ENCODE measurements at regions not wholly inside any gene's neighbourhood (a gene's known extent, or its start where the extent isn't known, plus 50 kb on each side); places are given as distances from the start of the nearest gene placed in this dataset.
"Not testable (repeated sequence)": the region's sequence is repeated elsewhere in the genome, so short reads cannot be mapped to it uniquely, and the experiment has no call there.

GRCh38 chr2:77721593-77721992 lies 199.4 kb upstream of the LRRTM4 start:
- no peak for DNase-seq (ENCODE audit: low spot score)

DNA sequence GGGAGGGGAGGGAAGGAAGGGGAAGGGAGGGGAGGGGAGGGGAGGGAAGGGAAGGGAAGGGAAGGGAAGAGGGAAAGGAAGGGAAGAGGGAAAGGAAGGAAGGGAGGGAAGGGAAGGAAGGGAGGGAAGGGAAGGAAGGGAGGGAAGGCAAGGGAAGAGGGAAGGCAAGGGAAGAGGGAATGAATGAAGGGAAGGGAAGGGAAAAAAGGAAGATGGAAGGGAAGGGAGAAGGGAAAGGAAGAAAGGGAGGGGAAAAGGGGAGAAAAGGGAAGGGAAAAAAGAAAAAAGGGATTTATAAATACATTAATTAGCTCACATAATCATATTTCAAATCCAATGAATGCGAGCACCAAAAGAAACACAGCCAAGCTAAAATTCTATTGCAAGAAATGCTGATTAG lies 202.9 kb upstream of the LRRTM4 start:
- DNase-seq (ENCODE audit: low spot score) = no peak

GRCh38 chr2:77734662-77735340 lies 212.6 kb upstream of the LRRTM4 start:
- DNase-seq (ENCODE audit: low spot score) = not testable (repeated sequence)

GRCh38 chr2:77737236-77737635 lies 215.1 kb upstream of the LRRTM4 start:
- no peak for DNase-seq (ENCODE audit: low spot score)

DNA sequence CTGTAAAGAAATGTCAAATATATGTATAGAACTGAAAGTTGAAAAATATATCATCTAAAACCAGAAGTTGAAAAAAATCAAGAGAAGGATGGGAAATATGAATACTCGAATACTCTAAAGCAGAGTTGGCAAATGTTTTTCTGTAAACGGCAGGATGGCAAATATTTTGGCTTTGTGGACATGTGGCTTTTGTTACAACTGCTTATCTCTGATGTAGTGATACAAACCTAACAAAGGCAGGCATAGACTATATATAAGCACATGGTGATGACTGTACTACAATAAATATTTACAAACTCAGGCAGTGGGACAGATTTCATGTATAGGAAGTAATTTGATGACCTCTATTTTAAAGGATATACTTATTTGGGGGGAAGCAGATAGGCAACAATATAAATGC lies 224.6 kb upstream of the LRRTM4 start:
- DNase-seq (ENCODE audit: low spot score) = no peak

DNA sequence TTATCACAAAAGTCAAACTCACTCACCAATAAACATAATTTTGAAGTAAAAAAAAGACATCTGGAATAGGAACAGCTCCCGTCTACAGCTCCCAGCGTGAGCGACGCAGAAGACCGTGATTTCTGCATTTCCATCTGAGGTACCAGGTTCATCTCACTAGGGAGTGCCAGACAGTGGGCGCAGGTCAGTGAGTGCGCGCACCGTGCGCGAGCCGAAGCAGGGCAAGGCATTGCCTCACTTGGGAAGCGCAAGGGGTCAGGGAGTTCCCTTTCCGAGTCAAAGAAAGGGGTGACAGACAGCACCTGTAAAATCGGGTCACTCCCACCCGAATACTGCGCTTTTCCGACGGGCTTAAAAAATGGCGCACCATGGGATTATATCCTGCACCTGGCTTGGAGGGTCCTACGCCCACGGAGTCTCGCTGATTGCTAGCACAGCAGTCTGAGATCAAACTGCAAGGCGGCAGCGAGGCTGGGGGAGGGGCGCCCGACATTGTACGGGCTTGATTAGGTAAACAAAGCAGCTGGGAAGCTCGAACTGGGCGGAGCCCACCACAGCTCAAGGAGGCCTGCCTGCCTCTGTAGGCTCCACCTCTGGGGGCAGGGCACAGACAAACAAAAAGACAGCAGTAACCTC lies 231.7 kb upstream of the LRRTM4 start:
- not testable (repeated sequence) for DNase-seq (ENCODE audit: low spot score)

DNA sequence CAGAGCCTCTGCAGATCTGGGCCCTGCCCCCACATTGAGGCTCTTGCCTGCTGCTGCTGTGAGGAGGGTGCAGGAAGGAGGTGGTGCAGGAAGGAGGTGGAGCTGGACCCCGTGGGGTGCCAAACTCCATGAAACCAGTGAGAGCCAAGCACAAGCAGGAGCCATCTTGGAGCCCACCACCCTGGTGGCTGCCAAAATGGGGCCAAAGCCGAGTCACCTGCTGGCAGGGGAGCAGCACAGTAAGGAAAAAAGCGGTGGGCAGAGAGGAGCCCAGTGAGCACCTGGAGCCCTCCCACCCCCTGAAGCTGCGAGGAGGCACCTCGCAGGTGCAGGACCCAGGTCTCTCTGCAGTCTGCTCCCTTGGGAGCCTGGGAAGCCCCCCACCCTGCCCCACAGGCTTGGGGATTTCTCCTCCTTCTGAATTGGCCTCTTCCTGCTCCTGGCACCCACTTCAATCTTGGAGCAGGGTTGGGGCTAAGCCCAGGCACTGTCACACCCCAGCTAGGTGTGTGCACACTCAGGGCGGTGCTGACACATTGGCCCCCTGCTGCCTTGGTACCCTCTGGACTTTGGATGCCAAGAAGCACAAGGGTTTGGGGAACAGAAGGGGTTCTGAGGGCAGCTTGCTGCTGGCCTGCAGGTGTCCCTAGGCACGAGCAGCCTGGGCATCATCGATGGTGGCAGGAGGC lies 245.4 kb upstream of the LRRTM4 start:
- DNase-seq (ENCODE audit: low spot score) = no peak

DNA sequence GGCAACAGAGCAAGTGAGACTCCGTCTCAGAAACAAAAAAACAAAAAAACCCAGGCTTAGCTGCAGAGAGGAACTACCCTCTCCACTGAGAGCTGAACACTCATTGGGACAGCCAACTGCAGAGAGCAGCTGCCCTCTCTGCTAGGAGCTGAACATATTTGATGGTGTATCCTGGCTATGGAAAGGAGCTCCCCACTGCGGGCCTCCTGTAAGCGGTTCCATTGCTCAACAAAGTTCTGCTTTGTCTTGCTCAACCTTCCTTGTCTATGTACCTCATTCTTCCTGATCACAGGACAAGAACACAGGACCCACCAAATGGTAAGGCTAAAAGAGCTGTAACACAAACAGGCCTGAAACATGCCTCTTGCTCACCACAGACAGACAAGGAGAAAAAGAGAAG lies 246.3 kb upstream of the LRRTM4 start:
- no peak for DNase-seq (ENCODE audit: low spot score)

DNA sequence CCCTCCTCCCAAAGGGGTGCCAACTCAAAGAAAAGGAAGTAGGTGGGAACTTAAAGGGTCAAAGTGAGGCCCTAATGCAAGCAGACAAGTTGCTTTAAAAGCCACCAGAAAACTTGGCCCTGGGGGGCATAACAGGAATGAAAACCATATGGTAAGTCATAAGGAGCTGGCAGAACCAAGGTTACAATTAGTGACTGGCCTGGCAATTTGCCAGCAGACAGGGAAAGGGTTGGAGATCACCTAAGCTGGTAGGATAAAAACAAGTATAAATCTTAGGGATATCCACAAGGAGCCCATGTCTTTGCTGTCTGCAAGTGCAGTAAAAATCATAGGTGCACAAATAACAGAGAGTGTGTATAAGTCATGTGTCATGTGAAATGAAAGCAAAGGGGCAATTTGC lies 256.7 kb upstream of the LRRTM4 start:
- DNase-seq (ENCODE audit: low spot score) = no peak

- DNase-seq (ENCODE audit: low spot score) = not testable (repeated sequence)
These were observed 271.3 kb upstream of the LRRTM4 start for GRCh38 chr2:77793500-77793899.

GRCh38 chr2:77796397-77796796 lies 274.2 kb upstream of the LRRTM4 start:
- DNase-seq (ENCODE audit: low spot score) = no peak

- DNase-seq (ENCODE audit: low spot score) = no peak
These were observed 274.9 kb upstream of the LRRTM4 start for GRCh38 chr2:77797088-77797487.

- peak; percentile 66 for DNase-seq (ENCODE audit: low spot score)
These were observed 278.2 kb upstream of the LRRTM4 start for GRCh38 chr2:77800410-77800809.

DNA sequence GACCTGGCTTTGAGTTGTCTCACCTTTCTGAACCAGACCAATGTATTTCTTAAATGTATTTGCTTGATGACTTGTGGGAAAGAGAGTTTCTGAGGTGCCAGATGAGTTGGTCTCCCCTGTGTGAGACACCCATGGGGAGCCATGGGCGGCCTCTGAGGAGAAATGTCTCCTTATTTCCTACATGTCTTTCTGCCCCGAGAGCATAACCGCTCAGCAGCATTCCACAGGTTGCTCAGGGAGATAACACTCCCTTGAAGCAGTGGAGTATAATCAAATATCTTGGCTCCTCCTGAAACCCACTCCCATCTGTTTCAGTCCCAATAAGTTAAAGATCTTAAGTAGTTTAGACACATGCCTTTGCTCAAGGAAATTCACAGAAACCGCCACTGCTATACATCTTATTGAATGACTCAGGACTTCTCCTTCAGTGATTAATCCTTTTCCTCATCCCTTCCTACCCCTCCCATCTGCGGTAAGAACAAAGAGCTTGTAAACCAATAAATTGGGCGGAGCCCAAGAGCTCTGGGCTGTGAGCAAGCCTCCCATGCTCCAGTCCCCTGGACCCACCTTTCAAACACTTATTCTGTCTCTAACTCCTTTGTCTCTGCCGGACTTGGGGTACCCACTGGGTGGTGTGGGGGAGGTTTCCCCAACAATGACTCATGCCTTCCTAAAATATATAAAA lies 285.5 kb upstream of the LRRTM4 start:
- peak; percentile 13 for DNase-seq (ENCODE audit: low spot score)

DNA sequence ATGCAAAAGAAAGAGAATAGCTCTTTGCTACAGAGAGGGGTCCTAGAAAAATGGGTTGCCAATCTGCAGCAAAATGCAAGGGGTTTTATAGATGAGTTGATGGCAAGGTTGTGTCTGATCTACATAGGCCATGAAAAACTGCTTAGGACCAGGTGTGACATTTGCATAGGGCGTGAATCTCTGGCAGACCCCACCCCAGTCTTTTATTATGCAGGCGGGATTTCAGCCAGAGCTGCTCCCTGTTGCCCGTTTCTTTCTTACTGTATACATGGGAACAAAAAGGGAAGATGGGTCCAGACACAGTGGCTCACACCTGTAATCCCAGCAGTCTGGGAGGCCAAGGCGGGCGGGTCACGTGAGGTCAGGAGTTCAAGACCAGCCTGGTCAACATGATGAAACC lies 286.4 kb upstream of the LRRTM4 start:
- DNase-seq (ENCODE audit: low spot score) = no peak

DNA sequence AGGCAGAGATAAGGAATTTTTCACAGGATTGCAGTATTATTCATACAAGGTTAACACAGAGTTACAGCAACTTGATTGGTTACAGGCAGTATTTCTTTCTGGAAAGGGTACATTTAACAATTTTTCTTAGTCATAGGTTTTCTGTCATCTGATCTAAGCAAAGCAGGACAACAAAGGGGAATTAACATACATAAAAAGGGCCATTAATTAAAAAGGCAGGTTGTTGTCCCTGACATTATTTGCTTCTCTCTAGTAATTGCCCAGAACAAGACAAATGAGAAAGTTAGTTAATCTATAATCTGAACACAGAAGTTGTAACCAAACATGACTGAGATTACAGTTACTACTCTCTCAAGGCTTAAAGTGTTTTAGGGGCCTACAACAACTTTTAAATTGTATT lies 291.4 kb upstream of the LRRTM4 start:
- no peak for DNase-seq (ENCODE audit: low spot score)

- no peak for DNase-seq (ENCODE audit: low spot score)
These were observed 294.4 kb upstream of the LRRTM4 start for GRCh38 chr2:77816618-77817017.

- no peak for DNase-seq (ENCODE audit: low spot score)
These were observed 296.0 kb upstream of the LRRTM4 start for GRCh38 chr2:77818186-77818585.

DNA sequence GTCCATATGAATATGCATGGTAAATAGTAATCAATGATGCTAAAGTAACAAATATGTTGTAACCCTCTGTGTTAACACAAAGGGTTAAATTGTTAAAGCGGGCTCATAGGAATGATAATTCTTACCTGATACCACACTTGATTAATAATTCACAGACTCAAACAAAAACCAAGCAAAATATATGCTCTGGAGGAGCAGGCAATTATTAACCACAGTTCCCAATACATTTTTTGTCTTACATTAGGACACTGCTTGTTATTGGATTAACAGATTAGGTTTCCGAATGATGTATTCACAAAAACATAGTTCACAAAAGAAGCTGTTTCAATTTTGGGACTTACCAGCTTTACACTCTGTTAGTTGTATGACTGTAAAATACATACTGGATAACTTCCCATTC lies 300.9 kb upstream of the LRRTM4 start:
- DNase-seq (ENCODE audit: low spot score) = no peak

GRCh38 chr2:77831060-77831459 lies 308.9 kb upstream of the LRRTM4 start:
- DNase-seq (ENCODE audit: low spot score) = no peak

GRCh38 chr2:77831471-77831870 lies 309.3 kb upstream of the LRRTM4 start:
- no peak for DNase-seq (ENCODE audit: low spot score)

DNA sequence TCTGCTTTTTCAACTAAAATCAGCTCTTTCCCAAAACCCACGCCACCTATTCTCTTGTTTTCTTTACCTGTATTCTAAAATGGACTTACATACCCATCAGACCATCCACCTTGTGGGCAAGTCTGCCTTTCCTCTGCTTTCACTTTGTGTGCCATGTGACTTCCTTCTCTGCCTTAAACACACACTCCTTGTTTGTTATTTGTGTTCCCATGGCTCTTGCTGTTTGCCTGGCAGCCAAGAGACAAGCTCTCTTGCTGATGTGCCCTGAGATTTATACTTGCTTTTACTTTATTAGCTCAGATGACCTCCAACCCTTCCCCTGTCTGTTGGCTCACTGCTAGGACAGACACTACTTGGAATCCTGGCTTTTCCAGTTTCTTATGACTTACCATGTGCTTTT lies 309.7 kb upstream of the LRRTM4 start:
- DNase-seq (ENCODE audit: low spot score) = no peak

All from SK-N-DZ (cell line).